ENCODE measurements at regions not wholly inside any gene's neighbourhood (a gene's known extent, or its start where the extent isn't known, plus 50 kb on each side); places are given as distances from the start of the nearest gene placed in this dataset.

DNA sequence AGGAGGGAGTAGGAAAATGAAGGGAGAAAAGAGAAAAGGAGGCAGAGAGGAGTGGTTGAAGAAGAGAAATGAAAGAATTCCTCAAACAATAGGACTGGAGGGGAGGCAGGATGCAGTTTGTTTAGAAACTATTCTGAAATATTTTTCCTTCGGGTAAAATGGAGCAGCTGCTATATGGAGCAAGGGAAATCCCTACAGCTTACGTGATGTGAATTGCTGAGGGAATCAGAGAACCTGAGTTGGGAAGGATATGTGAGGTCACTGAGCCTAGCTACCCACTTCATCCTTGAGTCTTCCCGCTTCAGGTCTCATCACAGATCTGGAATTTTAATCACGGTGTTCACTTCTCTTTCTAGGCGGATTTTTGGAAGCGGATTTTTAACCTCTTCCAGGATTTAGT lies 204.3 kb downstream of the ERCC6L2 start:
- TF ChIP-seq, protein P1, sequence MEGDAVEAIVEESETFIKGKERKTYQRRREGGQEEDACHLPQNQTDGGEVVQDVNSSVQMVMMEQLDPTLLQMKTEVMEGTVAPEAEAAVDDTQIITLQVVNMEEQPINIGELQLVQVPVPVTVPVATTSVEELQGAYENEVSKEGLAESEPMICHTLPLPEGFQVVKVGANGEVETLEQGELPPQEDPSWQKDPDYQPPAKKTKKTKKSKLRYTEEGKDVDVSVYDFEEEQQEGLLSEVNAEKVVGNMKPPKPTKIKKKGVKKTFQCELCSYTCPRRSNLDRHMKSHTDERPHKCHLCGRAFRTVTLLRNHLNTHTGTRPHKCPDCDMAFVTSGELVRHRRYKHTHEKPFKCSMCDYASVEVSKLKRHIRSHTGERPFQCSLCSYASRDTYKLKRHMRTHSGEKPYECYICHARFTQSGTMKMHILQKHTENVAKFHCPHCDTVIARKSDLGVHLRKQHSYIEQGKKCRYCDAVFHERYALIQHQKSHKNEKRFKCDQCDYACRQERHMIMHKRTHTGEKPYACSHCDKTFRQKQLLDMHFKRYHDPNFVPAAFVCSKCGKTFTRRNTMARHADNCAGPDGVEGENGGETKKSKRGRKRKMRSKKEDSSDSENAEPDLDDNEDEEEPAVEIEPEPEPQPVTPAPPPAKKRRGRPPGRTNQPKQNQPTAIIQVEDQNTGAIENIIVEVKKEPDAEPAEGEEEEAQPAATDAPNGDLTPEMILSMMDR (conservative IDR thresholded peaks at IDR 0.05; ENCODE audit: low read length): no peak
- no peak for TF ChIP-seq EZH2phosphoT487 (IDR thresholded peaks at IDR 0.05; ENCODE audit: borderline replicate concordance)

All from Loucy (cell line).